ENCODE measurements at regions not wholly inside any gene's neighbourhood (a gene's known extent, or its start where the extent isn't known, plus 50 kb on each side); places are given as distances from the start of the nearest gene placed in this dataset.

DNA sequence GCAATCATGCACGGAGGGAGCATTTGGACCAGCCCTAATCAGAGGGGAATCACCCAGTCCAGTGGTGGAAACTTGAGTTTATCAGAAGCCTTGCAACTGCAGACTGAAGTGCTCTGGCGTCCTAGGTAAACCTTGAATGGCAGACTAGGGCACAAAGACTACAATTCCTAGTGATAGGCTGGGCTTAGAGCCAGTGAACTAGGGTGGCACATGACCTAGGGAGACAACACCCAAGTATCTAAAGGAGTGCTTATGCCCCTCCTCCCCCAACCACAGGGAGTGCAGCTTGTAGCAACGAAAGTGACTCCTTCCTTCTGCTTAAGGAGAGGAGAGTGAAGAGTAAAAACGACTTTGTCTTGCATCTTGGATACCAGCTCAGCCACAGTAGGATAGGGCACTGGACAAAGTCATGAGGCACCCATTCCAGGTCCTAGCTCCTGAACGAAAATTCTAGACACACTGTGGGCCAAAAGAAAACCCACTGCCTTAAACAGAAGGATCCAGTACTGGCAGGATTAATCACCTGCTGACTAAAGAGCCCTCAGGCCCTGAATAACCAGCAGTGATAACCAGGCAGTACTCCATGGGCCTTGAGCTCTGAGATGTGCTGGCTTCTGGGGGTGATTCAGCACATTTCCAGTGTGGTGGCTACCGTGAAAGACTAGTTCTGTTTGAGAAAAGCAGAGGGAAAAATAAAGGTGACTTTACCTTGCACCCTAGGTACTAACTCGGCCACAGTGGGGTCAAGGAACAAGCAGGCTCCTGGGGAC, 58.7 kb upstream of the STARD8 start:
- POLR2A ChIA-PET: no interaction called here
- no peak for TF ChIP-seq FOXM1 (IDR thresholded peaks at IDR 0.05; ENCODE audit: borderline replicate concordance)
- TF ChIP-seq TARDBP (IDR thresholded peaks at IDR 0.05): no peak
- TF ChIP-seq LEF1 (IDR thresholded peaks at IDR 0.05; ENCODE audit: borderline replicate concordance): no peak
- TF ChIP-seq SUZ12 (IDR thresholded peaks at IDR 0.05): no peak
- TF ChIP-seq CTBP1 (IDR thresholded peaks at IDR 0.05; ENCODE audit: borderline replicate concordance): no peak
- TF ChIP-seq ZNF384 (IDR thresholded peaks at IDR 0.05): no peak
- no peak for TF ChIP-seq ELF4 (IDR thresholded peaks at IDR 0.05)
- TF ChIP-seq, protein P1, sequence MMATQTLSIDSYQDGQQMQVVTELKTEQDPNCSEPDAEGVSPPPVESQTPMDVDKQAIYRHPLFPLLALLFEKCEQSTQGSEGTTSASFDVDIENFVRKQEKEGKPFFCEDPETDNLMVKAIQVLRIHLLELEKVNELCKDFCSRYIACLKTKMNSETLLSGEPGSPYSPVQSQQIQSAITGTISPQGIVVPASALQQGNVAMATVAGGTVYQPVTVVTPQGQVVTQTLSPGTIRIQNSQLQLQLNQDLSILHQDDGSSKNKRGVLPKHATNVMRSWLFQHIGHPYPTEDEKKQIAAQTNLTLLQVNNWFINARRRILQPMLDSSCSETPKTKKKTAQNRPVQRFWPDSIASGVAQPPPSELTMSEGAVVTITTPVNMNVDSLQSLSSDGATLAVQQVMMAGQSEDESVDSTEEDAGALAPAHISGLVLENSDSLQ (IDR thresholded peaks at IDR 0.05): no peak
- no peak for TF ChIP-seq FOXA1 (IDR thresholded peaks at IDR 0.05)
- no peak for TF ChIP-seq ARNT (IDR thresholded peaks at IDR 0.05)
- TF ChIP-seq HDGF (IDR thresholded peaks at IDR 0.05; ENCODE audit: borderline replicate concordance): no peak
- no peak for TF ChIP-seq SP1 (IDR thresholded peaks at IDR 0.05)
- TF ChIP-seq FOXK2 (IDR thresholded peaks at IDR 0.05): no peak
- TF ChIP-seq BHLHE40 (IDR thresholded peaks at IDR 0.05; ENCODE audit: borderline replicate concordance): no peak
- TF ChIP-seq L3MBTL2 (conservative IDR thresholded peaks at IDR 0.05): no peak
- no peak for TF ChIP-seq NFRKB (IDR thresholded peaks at IDR 0.05)
- CTCF ChIA-PET: interaction anchor here (1.0 kb wide), 1 partner anchor 11 kb away, joined by 3 read pairs; no protein-coding TSS in a partner anchor
- no peak for DNase-seq (ENCODE audit: extremely low spot score)

- no peak for TF ChIP-seq FOXK2 (IDR thresholded peaks at IDR 0.05)
- no peak for TF ChIP-seq CTBP1 (IDR thresholded peaks at IDR 0.05; ENCODE audit: borderline replicate concordance)
- no peak for TF ChIP-seq SUZ12 (IDR thresholded peaks at IDR 0.05)
- TF ChIP-seq, protein P1 (IDR thresholded peaks at IDR 0.05): no peak
- no peak for TF ChIP-seq TARDBP (IDR thresholded peaks at IDR 0.05)
- CTCF ChIA-PET: interaction anchor here (1.0 kb wide), 1 partner anchor 10 kb away, joined by 3 read pairs; no protein-coding TSS in a partner anchor
- no peak for DNase-seq (ENCODE audit: extremely low spot score)
- POLR2A ChIA-PET: no interaction called here
Measured at GRCh38 chrX:68589372-68589753, 58.1 kb upstream of the STARD8 start.

DNA sequence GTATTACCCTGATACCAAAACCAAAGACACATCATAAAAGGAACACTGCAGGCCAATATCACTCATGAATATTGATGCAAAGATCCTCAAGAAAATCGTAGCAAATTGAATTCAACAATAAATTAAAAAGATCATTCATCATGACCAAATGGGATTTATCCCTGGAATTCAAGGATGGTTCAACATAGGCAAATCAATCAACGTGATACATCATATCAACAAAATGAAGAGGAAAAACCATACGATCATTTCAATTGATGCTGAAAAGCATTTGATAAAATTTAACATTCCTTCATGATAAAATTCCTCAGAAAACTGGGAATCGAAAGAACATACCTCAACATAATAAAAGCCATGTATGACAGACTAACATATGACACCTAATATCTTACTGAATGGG, 52.7 kb upstream of the STARD8 start:
- no peak for DNase-seq (ENCODE audit: extremely low spot score)
- POLR2A ChIA-PET: no interaction called here
- CTCF ChIA-PET: interaction anchor here (0.6 kb wide), 1 partner anchor 15 kb away, joined by 3 read pairs; no protein-coding TSS in a partner anchor
- TF ChIP-seq ZNF384 (IDR thresholded peaks at IDR 0.05): no peak
- TF ChIP-seq HDGF (IDR thresholded peaks at IDR 0.05; ENCODE audit: borderline replicate concordance): no peak
- TF ChIP-seq SUZ12 (IDR thresholded peaks at IDR 0.05): no peak
- TF ChIP-seq NFRKB (IDR thresholded peaks at IDR 0.05): no peak
- no peak for TF ChIP-seq FOXM1 (IDR thresholded peaks at IDR 0.05; ENCODE audit: borderline replicate concordance)
- TF ChIP-seq, protein P1 (IDR thresholded peaks at IDR 0.05): no peak
- no peak for TF ChIP-seq L3MBTL2 (conservative IDR thresholded peaks at IDR 0.05)

DNA sequence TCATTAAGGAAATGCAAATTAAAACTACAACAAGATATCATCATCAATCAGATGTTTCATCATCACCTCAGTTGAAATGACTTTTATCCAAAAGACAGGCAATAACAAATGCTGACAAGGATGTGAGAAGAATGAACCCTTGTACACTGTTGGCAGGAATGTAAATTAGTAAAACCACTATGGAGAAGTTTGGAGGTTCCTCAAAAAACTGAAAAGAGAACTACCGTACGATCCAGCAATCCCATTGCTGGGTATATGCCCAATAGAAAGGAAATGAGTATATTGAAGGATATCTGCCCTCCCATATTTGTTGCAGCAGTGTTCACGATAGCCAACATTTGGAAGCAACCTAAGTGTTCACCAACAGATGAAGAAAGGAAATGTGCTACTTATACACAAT, 50.6 kb upstream of the STARD8 start:
- ChIA-PET CTCF (no interaction called here), POLR2A (no interaction called here)
- DNase-seq (ENCODE audit: extremely low spot score): no peak
- no peak for TF ChIP-seq NFRKB (IDR thresholded peaks at IDR 0.05)
- no peak for TF ChIP-seq LEF1 (IDR thresholded peaks at IDR 0.05; ENCODE audit: borderline replicate concordance)
- no peak for TF ChIP-seq L3MBTL2 (conservative IDR thresholded peaks at IDR 0.05)
- TF ChIP-seq FOXK2 (IDR thresholded peaks at IDR 0.05): no peak
- TF ChIP-seq TARDBP (IDR thresholded peaks at IDR 0.05): no peak
- no peak for TF ChIP-seq FOXM1 (IDR thresholded peaks at IDR 0.05; ENCODE audit: borderline replicate concordance)
- no peak for TF ChIP-seq SP1 (IDR thresholded peaks at IDR 0.05)
- TF ChIP-seq BHLHE40 (IDR thresholded peaks at IDR 0.05; ENCODE audit: borderline replicate concordance): no peak
- TF ChIP-seq ARNT (IDR thresholded peaks at IDR 0.05): no peak
- TF ChIP-seq ELF4 (IDR thresholded peaks at IDR 0.05): no peak
- no peak for TF ChIP-seq ZNF384 (IDR thresholded peaks at IDR 0.05)
- no peak for TF ChIP-seq SUZ12 (IDR thresholded peaks at IDR 0.05)
- TF ChIP-seq HDGF (IDR thresholded peaks at IDR 0.05; ENCODE audit: borderline replicate concordance): no peak
- TF ChIP-seq, protein P1 (IDR thresholded peaks at IDR 0.05): no peak
- no peak for TF ChIP-seq FOXA1 (IDR thresholded peaks at IDR 0.05)
- no peak for TF ChIP-seq CTBP1 (IDR thresholded peaks at IDR 0.05; ENCODE audit: borderline replicate concordance)
